CD4-positive, alpha-beta T cell treated with Interleukin-21 for 1 hour (primary cell): ENCODE measurements at regions not wholly inside any gene's neighbourhood (a gene's known extent, or its start where the extent isn't known, plus 50 kb on each side); places are given as distances from the start of the nearest gene placed in this dataset.
"Not testable (repeated sequence)": the region's sequence is repeated elsewhere in the genome, so short reads cannot be mapped to it uniquely, and the experiment has no call there.

Experiments
- DNase-seq: peaks from one replicate; pipeline ENCODE4 v3.0.0-alpha.2; 2020

GRCh38 chr2:57372237-57372984, 674.2 kb upstream of the VRK2 start:
- DNase-seq, result no peak

- no peak for DNase-seq
Measured at GRCh38 chr2:57373530-57373929, 673.1 kb upstream of the VRK2 start.

DNA sequence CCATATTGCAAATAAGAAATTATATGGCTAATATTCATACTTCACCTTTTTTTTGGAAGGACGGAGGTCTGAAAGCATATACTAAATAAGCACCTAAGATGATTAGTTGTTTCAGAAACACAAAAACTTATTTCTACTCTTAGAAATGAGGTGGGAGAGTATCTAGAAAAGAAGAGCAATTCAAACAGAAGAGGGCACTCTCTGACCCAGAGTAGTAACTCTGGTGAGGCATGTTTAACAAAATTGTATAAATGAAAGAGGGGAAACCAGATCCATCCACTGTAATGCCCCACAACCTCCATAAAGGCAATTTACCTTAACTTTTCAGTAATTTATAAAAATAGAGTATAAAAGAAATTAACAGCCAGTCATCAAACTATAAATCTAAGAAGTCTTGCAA, 669.6 kb upstream of the VRK2 start:
- DNase-seq, result no peak

- DNase-seq, result no peak
Measured at GRCh38 chr2:57386305-57386704, 660.3 kb upstream of the VRK2 start.

DNA sequence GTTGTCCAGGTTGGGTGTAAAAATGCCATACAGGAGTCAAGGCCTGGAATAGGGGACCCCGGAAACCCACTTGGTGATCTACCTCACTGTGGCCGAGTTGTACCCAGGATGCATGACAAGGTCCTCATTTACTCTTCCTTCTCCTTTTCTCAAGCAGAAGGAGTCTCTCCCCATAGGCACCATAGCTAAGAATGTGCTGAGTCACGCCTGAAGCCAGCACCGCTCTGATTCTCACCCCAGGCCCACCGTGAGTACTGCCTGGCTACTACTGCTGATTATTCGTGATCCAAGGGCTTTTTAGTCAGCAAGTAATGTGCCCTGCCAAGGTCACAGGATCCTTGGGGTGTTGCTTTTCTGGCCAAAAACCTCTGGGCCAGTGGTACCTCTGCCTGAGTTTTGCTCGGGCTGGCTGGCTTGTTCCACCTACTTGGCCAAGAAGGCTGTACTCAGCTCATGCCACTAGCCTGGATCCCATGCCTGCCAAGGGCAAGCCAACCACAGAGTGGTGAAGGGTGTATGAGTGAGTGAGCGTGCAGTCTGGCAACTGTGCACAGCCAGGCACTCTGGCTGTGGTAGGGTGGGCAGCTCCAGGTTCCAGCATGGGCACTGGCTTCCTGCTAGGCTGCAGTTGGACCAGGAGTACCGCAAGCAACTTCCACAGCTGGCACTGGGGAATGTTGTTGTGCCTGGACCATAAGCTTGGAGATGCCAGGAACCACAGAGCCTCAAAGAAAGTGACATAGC, 650.1 kb upstream of the VRK2 start:
- no peak for DNase-seq

- DNase-seq, result no peak
Measured at GRCh38 chr2:57397550-57398360, 648.9 kb upstream of the VRK2 start.

- DNase-seq, result no peak
Measured at GRCh38 chr2:57399057-57399456, 647.5 kb upstream of the VRK2 start.

- DNase-seq, result no peak
Measured at GRCh38 chr2:57402096-57402495, 644.5 kb upstream of the VRK2 start.

DNA sequence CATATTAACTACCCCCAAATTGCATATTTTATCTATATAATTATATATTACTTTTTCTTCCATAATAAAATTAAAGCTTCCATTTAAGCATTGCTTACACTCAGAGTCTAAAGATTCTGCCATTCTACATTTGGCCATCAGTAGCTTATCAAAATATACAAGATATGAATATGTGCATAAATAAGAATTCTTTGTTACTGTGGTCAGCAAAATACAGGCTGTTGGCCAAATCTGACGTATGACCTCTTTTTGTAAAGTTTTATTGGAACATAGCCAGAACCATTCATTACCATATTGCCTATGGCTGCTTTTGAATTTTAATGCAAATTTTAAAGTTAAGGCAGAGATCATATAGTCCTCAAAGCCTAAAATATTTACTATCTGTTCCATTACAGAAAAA, 643.9 kb upstream of the VRK2 start:
- no peak for DNase-seq

DNA sequence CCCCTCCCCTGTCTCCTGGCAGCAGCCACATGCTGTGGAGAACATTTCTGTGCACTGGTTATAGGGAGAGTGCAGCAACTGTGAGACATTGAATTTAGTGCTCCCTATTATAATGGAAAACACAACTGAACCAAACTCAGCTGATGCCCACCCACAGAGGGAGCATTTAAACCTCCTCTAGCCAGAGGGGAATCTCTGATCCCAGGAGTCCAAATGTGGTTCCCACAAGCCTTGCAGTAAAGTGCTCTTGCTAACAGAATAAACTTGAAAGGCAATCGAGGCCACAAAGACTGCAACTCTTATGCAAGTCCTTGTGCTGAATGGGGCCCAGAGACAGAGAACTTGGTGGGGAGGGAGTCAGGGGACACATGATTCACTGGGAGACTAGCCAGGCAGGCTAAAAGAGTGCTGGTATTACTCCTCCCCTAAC, 638.8 kb upstream of the VRK2 start:
- DNase-seq, result no peak

GRCh38 chr2:57408587-57408986, 638.0 kb upstream of the VRK2 start:
- no peak for DNase-seq

GRCh38 chr2:57417007-57417406, 629.6 kb upstream of the VRK2 start:
- no peak for DNase-seq

DNA sequence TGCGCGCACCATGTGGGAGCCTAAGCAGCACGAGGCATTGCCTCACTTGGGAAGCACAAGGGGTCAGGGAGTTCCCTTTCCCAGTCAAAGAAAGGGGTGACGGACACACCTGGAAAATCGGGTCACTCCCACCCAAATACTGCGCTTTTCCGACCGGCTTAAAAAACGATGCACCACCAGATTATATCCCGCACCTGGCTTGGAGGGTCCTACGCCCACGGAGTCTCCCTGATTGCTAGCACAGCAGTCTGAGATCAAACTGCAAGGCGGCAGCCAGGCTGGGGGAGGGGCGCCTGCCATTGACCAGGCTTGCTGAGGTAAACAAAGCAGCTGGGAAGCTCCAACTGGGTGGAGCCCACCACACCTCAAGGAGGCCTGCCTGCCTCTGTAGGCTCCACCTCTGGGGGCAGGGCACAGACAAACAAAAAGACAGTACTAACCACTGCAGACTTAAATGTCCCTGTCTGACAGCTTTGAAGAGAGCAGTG, 627.7 kb upstream of the VRK2 start:
- not testable (repeated sequence) for DNase-seq

GRCh38 chr2:57429831-57430230, 616.8 kb upstream of the VRK2 start:
- no peak for DNase-seq

DNA sequence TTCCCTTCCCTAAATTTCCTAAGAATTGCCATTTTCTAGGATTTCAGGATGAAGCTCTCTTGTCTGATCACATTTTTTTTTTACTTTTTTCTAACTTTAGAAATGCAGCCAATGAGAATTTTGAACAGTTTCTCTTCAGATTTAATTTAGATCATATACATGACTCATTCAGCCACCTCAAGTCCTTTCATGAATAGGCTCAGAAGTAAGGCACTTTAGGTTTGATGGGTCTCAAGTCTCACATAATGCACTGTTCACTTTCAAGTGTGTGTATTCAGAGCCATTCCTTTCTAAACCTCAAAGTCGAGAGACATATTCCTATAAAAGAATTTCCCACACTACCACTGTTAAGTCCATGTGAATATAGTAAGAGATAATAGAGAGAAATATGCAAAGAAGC, 614.1 kb upstream of the VRK2 start:
- DNase-seq, result no peak

GRCh38 chr2:57434441-57434840, 612.2 kb upstream of the VRK2 start:
- no peak for DNase-seq

DNA sequence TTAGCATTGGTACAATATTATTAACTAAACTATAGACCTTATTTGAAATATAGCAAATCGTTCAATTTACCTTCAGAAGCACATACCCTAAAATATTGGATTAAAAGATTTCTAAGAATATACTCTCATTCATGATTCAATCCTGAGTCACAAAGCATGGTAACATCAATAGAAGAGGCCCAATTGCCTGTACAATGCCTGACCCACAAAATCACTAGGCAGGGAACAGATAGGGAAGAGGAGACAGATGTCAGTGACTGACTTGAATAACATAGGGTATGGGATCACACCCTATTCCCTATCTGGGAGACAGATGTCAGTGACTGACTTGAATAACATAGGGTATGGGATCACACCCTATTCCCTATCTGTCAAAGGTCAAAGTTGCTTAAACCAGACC, 611.6 kb upstream of the VRK2 start:
- DNase-seq, result no peak

DNA sequence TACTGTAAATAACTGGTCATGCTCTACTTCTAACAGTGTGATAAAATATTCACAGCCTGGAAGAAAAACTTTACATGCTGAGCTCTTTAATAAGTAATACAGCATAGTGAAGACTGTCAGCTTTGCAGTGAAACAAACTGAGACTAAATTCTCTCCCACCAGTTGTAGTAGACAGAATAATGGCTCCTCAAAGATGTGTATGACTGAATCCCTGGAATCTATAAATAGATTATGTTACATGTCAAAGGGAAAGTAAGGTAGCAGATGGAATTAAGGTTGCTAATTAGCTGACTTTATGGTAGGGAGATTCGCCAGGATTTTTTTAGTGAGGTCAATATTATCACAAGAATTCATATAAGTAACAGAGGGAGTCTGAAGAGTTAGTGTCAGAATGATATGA, 609.5 kb upstream of the VRK2 start:
- no peak for DNase-seq

- no peak for DNase-seq
Measured at GRCh38 chr2:57440437-57440836, 606.2 kb upstream of the VRK2 start.

DNA sequence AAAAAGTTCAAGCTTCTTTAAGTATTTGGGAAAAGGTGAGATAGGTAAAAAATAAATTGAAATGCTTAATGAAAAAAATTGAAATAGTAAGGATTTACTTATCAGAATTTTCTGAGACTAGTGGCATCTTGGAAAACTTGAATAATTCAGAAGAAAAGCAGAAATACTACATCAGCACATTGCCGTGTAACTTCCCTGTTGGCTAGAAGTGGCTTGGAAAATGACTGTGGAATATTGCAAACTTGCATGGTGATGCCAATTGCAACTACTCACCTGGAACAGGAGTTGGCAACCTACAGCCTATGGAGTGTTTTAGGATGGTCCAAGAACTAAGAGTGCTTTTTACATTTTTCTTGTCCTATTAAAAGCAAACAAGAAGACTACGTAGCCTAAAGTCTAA, 603.5 kb upstream of the VRK2 start:
- no peak for DNase-seq

- no peak for DNase-seq
Measured at GRCh38 chr2:57443973-57444521, 602.6 kb upstream of the VRK2 start.

DNA sequence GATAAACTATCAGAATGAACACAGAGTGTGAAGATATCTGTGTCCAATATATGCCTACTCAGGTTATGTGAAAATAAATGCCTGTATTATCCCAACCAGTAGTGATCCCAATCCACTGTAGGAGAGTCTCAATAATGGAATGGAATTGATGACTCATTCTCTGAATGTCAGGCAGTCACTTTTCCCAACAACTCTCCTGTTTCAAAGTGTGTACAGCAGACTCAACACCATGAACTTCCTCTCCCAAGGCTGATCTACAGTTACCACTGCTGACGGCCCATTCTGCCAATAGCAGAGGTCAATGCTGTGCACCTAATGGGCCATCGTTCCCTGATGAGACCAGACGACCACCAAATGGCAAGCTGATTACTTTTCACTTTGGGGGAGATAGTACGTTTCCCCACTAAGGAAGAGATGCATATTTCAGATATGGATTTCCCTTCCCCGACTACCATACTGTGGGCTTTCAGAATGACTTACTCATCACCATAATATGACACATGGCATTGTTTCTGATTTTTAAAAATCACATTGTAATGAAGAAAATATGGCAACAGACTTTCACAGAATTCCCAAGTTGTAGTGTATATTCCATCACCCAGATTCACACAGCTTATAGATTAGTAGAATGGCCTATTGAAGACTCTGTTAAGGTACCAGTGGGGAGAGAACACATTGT, 601.7 kb upstream of the VRK2 start:
- no peak for DNase-seq

DNA sequence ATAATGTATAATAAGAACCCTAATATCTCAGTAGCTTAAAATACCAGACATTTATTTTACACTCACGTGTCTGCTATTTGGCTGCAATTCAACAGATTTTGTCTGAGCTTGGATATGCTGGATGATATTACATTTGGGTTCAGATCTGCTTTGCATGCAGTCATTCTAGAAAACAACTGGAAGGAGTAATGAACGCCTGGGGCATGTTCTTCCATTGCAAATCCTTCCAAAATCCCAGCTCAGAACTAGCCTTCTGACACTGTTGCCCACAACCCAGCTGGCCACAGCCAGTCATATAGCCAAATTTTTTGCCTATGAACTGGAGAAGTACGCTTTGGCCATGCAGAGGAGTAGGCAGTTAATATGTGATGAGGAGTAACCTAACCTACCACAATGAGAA, 597.8 kb upstream of the VRK2 start:
- DNase-seq, result no peak
